ENCODE measurements at regions not wholly inside any gene's neighbourhood (a gene's known extent, or its start where the extent isn't known, plus 50 kb on each side); places are given as distances from the start of the nearest gene placed in this dataset.

DNA sequence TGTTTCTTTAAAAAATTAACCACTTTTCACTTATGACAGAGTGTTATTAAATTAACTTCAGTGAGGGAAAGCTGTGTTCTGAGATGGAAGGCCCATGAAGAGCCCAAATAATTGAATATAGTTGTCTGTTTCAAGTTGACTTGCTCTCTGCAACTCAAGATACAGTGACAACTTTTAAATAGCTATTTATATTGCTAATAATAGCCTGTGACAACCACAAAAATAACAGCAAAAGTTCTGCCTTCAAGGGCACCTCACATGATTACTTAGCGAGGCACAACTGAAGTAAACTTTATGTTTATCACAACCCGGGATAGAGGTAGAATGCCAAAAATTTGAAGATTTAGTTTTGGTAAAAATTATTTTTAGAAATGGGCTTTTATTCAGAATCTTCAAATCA lies 167.3 kb upstream of the SCN7A start:
- WGBS (ENCODE audit: insufficient coverage, low coverage, missing lambda C conversion rate) = 0% methylated on average over 2 of the region's 2 CpGs
- intact Hi-C loops (cut with micrococcal nuclease) = no loop called here
- Histone ChIP-seq H3K27ac (ENCODE audit: extremely low read depth, low read depth, low read length) (no peak overlapping the region), H3K9me1 (ENCODE audit: control insufficient read depth, insufficient read depth, low read length) (no peaks in the 10 kb centered on the region), H3K9ac (ENCODE audit: insufficient read depth in 1 of 2, low read depth in 2 of 2, low read length in 2 of 2) (no peak overlapping the region), H3K79me2 (ENCODE audit: control insufficient read depth, insufficient read depth, low read length) (no peaks in the 10 kb centered on the region), H4K20me1 (replicated peaks; ENCODE audit: control insufficient read depth, insufficient read depth, low read length) (no peaks in the 10 kb centered on the region), H3K27me3 (ENCODE audit: control insufficient read depth in 2 of 2, insufficient read depth in 2 of 2, low read length in 2 of 2) (no peaks in the 10 kb centered on the region), H2AFZ (ENCODE audit: low read depth, low read length) (no peak overlapping the region), H3K4me1 (replicated peaks in 1 of 2; ENCODE audit: control insufficient read depth in 2 of 2, insufficient read depth in 2 of 2, low read length in 2 of 2) (no peaks in the 10 kb centered on the region), H3K36me3 (ENCODE audit: control insufficient read depth, insufficient read depth, low read length) (no peaks in the 10 kb centered on the region), H3K4me2 (ENCODE audit: insufficient read depth, low read length) (no peak overlapping the region), H3K4me3 (no peak overlapping the region), H3K9me3 (replicated peaks; ENCODE audit: control insufficient read depth, insufficient read depth, low read depth, low read length) (no peaks in the 10 kb centered on the region)
- in situ Hi-C loops (cut with MboI) = no loop called here
- ChIA-PET POLR2A (no interaction called here), CTCF (ENCODE audit: low intra/inter-chr PET ratio) (no interaction called here)
- FAIRE-seq (no peak), DNase-seq (ENCODE audit: extremely low read depth in 1 of 4, low spot score in 3 of 4) (no peak), ATAC-seq (no peak)
- no TSS peak for BruUV-seq (replicated peaks)
- TF ChIP-seq, protein P1, sequence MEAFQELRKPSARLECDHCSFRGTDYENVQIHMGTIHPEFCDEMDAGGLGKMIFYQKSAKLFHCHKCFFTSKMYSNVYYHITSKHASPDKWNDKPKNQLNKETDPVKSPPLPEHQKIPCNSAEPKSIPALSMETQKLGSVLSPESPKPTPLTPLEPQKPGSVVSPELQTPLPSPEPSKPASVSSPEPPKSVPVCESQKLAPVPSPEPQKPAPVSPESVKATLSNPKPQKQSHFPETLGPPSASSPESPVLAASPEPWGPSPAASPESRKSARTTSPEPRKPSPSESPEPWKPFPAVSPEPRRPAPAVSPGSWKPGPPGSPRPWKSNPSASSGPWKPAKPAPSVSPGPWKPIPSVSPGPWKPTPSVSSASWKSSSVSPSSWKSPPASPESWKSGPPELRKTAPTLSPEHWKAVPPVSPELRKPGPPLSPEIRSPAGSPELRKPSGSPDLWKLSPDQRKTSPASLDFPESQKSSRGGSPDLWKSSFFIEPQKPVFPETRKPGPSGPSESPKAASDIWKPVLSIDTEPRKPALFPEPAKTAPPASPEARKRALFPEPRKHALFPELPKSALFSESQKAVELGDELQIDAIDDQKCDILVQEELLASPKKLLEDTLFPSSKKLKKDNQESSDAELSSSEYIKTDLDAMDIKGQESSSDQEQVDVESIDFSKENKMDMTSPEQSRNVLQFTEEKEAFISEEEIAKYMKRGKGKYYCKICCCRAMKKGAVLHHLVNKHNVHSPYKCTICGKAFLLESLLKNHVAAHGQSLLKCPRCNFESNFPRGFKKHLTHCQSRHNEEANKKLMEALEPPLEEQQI (IDR thresholded peaks at IDR 0.05) = no peak
- TF ChIP-seq RBFOX2 (IDR thresholded peaks at IDR 0.05; ENCODE audit: low read depth, low read length) (no peak), ADNP (tag; IDR thresholded peaks at IDR 0.05) (no peak), ATF7 (IDR thresholded peaks at IDR 0.05) (no peak), MCM3 (IDR thresholded peaks at IDR 0.05) (no peak), ZFP1 (CRISPR knock-in tag; IDR thresholded peaks at IDR 0.05) (no peak), SMAD3 (CRISPR knock-in tag; conservative IDR thresholded peaks at IDR 0.05) (no peak), RBM22 (IDR thresholded peaks at IDR 0.05; ENCODE audit: low read depth, low read length, poor library complexity, severe bottlenecking) (no peak), ZNF184 (CRISPR knock-in tag; IDR thresholded peaks at IDR 0.05) (no peak), SOX6 (IDR thresholded peaks at IDR 0.05) (no peak), NR3C1 (CRISPR knock-in tag; IDR thresholded peaks at IDR 0.05) (no peak), ZNF717 (CRISPR knock-in tag; IDR thresholded peaks at IDR 0.05) (no peak)
- TF ChIP-seq, protein P2, sequence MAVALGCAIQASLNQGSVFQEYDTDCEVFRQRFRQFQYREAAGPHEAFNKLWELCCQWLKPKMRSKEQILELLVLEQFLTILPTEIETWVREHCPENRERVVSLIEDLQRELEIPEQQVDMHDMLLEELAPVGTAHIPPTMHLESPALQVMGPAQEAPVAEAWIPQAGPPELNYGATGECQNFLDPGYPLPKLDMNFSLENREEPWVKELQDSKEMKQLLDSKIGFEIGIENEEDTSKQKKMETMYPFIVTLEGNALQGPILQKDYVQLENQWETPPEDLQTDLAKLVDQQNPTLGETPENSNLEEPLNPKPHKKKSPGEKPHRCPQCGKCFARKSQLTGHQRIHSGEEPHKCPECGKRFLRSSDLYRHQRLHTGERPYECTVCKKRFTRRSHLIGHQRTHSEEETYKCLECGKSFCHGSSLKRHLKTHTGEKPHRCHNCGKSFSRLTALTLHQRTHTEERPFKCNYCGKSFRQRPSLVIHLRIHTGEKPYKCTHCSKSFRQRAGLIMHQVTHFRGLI (CRISPR knock-in tag; IDR thresholded peaks at IDR 0.05) = no peak
- TF ChIP-seq, protein P3, sequence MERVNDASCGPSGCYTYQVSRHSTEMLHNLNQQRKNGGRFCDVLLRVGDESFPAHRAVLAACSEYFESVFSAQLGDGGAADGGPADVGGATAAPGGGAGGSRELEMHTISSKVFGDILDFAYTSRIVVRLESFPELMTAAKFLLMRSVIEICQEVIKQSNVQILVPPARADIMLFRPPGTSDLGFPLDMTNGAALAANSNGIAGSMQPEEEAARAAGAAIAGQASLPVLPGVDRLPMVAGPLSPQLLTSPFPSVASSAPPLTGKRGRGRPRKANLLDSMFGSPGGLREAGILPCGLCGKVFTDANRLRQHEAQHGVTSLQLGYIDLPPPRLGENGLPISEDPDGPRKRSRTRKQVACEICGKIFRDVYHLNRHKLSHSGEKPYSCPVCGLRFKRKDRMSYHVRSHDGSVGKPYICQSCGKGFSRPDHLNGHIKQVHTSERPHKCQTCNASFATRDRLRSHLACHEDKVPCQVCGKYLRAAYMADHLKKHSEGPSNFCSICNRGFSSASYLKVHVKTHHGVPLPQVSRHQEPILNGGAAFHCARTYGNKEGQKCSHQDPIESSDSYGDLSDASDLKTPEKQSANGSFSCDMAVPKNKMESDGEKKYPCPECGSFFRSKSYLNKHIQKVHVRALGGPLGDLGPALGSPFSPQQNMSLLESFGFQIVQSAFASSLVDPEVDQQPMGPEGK (CRISPR knock-in tag; IDR thresholded peaks at IDR 0.05; ENCODE audit: borderline replicate concordance) = no peak
- TF ChIP-seq, protein P4, sequence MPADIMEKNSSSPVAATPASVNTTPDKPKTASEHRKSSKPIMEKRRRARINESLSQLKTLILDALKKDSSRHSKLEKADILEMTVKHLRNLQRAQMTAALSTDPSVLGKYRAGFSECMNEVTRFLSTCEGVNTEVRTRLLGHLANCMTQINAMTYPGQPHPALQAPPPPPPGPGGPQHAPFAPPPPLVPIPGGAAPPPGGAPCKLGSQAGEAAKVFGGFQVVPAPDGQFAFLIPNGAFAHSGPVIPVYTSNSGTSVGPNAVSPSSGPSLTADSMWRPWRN (IDR thresholded peaks at IDR 0.05; ENCODE audit: low read depth) = no peak
- TF ChIP-seq, protein P5, sequence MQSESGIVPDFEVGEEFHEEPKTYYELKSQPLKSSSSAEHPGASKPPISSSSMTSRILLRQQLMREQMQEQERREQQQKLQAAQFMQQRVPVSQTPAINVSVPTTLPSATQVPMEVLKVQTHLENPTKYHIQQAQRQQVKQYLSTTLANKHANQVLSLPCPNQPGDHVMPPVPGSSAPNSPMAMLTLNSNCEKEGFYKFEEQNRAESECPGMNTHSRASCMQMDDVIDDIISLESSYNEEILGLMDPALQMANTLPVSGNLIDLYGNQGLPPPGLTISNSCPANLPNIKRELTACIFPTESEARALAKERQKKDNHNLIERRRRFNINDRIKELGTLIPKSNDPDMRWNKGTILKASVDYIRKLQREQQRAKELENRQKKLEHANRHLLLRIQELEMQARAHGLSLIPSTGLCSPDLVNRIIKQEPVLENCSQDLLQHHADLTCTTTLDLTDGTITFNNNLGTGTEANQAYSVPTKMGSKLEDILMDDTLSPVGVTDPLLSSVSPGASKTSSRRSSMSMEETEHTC (IDR thresholded peaks at IDR 0.05) = no peak

Data from K562 (cell line).